WERI-Rb-1 (cell line): ENCODE measurements at regions not wholly inside any gene's neighbourhood (a gene's known extent, or its start where the extent isn't known, plus 50 kb on each side); places are given as distances from the start of the nearest gene placed in this dataset.

Experiments used
- DNase-seq: peaks from one replicate; pipeline ENCODE4 v3.0.0-alpha.2; 2020
- H3K27ac ChIP-seq: fragments of 250-450 bp; sonication (Bioruptor Pico); 2 replicates; pipeline ENCODE4 v1.5.1; 2020; ENCODE audit warnings: mild to moderate bottlenecking, moderate library complexity
- H3K27me3 ChIP-seq: fragments of 250-450 bp; sonication (Bioruptor Pico); 2 replicates; pipeline ENCODE4 v1.5.1; 2021; ENCODE audit warnings: mild to moderate bottlenecking, low read depth, moderate library complexity; ENCODE audit not compliant: insufficient read depth, severe bottlenecking
- H3K36me3 ChIP-seq: fragments of 250-450 bp; sonication (Bioruptor Pico); 2 replicates; pipeline ENCODE4 v1.5.1; 2020; ENCODE audit warnings: mild to moderate bottlenecking, moderate library complexity
- H3K4me3 ChIP-seq: 2 replicates; pipeline ENCODE4 v1.5.1; 2011; ENCODE audit warnings: low read depth, mild to moderate bottlenecking, control low read depth, low read length
- H3K9me3 ChIP-seq: fragments of 250-450 bp; sonication (Bioruptor Pico); 2 replicates; pipeline ENCODE4 v1.5.1; 2021; ENCODE audit warnings: mild to moderate bottlenecking, moderate library complexity; ENCODE audit not compliant: severe bottlenecking
- CTCF ChIP-seq: IDR thresholded peaks from 2 replicates; pipeline ENCODE4 v1.5.1; 2011; ENCODE audit warnings: low read depth, mild to moderate bottlenecking, control low read depth, inconsistent platforms, low read length

- H3K27ac ChIP-seq: no peak overlapping the region
- H3K36me3 ChIP-seq: no peaks in the 10 kb centered on the region
- no peak overlapping the region for H3K4me3 ChIP-seq
- no peak for DNase-seq
- no peaks in the 10 kb centered on the region for H3K27me3 ChIP-seq
- no peak for TF ChIP-seq CTCF
- H3K9me3 ChIP-seq: no peaks in the 10 kb centered on the region
Observed at GRCh38 chr5:135176991-135177390, 143.0 kb upstream of the PITX1 start.

- Histone ChIP-seq H3K27ac (peak overlapping the region; percentile 89), H3K9me3 (no peaks in the 10 kb centered on the region), H3K27me3 (no peaks in the 10 kb centered on the region), H3K36me3 (no peaks in the 10 kb centered on the region), H3K4me3 (no peak overlapping the region)
- peak; percentile 57 for DNase-seq
- TF ChIP-seq CTCF: peak; percentile 68
Observed at GRCh38 chr5:135174315-135175096, 140.5 kb upstream of the PITX1 start.

GRCh38 chr5:135173662-135174290 is 139.7 kb upstream of the PITX1 start:
- Histone ChIP-seq H3K27ac (peak overlapping the region; percentile 89), H3K4me3 (no peak overlapping the region), H3K27me3 (no peaks in the 10 kb centered on the region), H3K9me3 (no peaks in the 10 kb centered on the region), H3K36me3 (no peaks in the 10 kb centered on the region)
- TF ChIP-seq CTCF: no peak
- DNase-seq: peak; percentile 85

- H3K27me3 ChIP-seq: no peaks in the 10 kb centered on the region
Observed at GRCh38 chr5:135172718-135173117, 138.7 kb upstream of the PITX1 start.

GRCh38 chr5:135171336-135171735 is 137.3 kb upstream of the PITX1 start:
- Histone ChIP-seq H3K9me3 (no peaks in the 10 kb centered on the region), H3K27ac (no peak overlapping the region), H3K4me3 (no peak overlapping the region), H3K36me3 (no peaks in the 10 kb centered on the region), H3K27me3 (no peaks in the 10 kb centered on the region)
- no peak for DNase-seq
- no peak for TF ChIP-seq CTCF

More at GRCh38 chr5:135172718-135173117, 138.7 kb upstream of the PITX1 start:
- no peak for DNase-seq
- Histone ChIP-seq H3K4me3 (no peak overlapping the region), H3K9me3 (no peaks in the 10 kb centered on the region), H3K27ac (peak overlapping the region; percentile 89), H3K36me3 (no peaks in the 10 kb centered on the region)
- TF ChIP-seq CTCF: no peak
